Chondrocyte (in vitro differentiated cells): ENCODE measurements at regions not wholly inside any gene's neighbourhood (a gene's known extent, or its start where the extent isn't known, plus 50 kb on each side); places are given as distances from the start of the nearest gene placed in this dataset.
"Not testable (repeated sequence)": the region's sequence is repeated elsewhere in the genome, so short reads cannot be mapped to it uniquely, and the experiment has no call there.

Experiments used
- DNase-seq: peaks from one replicate; pipeline ENCODE4 v3.0.0; 2021; ENCODE audit warnings: mixed read lengths, low spot score
- H3K27ac Mint-ChIP-seq: one replicate; pipeline ENCODE4 v1.8.0; 2021; ENCODE audit warnings: mild to moderate bottlenecking, moderate library complexity, mixed read lengths; ENCODE audit not compliant: unreplicated experiment
- H3K27me3 Mint-ChIP-seq: 2 replicates; pipeline ENCODE4 v1.8.0; 2021; ENCODE audit warnings: low read depth, mixed read lengths
- H3K36me3 Mint-ChIP-seq: 2 replicates; pipeline ENCODE4 v1.8.0; 2021; ENCODE audit warnings: low read depth, mixed read lengths
- H3K4me1 Mint-ChIP-seq: 2 replicates; pipeline ENCODE4 v1.8.0; 2021; ENCODE audit warnings: low read depth, mild to moderate bottlenecking, mixed read lengths
- H3K4me3 Mint-ChIP-seq: one replicate; pipeline ENCODE4 v1.8.0; 2021; ENCODE audit warnings: mild to moderate bottlenecking, moderate library complexity, mixed read lengths; ENCODE audit not compliant: unreplicated experiment
- H3K9me3 Mint-ChIP-seq: 2 replicates; pipeline ENCODE4 v1.8.0; 2021; ENCODE audit warnings: low read depth, mixed read lengths
- TF ChIP-seq, protein P1 (sequence below): fragments of 200-600 bp; sonication (generic); IDR thresholded peaks from 2 replicates; pipeline ENCODE4 v1.5.0; 2021; ENCODE audit warnings: antibody characterized with exemption, mild to moderate bottlenecking, moderate library complexity

DNA sequence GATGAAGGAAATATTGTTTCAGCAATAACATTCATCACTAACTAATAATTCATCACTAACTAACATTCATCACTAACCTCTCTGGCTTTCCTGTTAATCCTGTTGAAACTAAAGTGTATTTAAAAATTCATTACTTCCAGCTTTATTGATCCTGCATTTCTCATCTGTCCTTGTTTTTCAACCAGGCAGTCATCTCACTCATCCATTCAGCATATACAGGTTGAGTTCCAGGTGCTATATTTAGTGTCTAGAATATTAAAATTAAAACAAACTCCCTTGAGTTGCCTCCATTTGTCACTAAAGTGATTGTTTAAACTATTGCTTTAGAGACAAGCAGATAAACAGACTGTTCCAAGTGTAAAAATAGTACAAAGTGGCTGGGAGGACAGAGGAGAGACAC, 58.1 kb downstream of the ATXN7L3B start:
- no peaks in the 10 kb centered on the region for H3K4me1 Mint-ChIP-seq
- H3K9me3 Mint-ChIP-seq: peaks cover 4% of the 10 kb centered on the region
- H3K27ac Mint-ChIP-seq: no peak overlapping the region
- DNase-seq: no peak
- no peaks in the 10 kb centered on the region for H3K36me3 Mint-ChIP-seq
- TF ChIP-seq, protein P1, sequence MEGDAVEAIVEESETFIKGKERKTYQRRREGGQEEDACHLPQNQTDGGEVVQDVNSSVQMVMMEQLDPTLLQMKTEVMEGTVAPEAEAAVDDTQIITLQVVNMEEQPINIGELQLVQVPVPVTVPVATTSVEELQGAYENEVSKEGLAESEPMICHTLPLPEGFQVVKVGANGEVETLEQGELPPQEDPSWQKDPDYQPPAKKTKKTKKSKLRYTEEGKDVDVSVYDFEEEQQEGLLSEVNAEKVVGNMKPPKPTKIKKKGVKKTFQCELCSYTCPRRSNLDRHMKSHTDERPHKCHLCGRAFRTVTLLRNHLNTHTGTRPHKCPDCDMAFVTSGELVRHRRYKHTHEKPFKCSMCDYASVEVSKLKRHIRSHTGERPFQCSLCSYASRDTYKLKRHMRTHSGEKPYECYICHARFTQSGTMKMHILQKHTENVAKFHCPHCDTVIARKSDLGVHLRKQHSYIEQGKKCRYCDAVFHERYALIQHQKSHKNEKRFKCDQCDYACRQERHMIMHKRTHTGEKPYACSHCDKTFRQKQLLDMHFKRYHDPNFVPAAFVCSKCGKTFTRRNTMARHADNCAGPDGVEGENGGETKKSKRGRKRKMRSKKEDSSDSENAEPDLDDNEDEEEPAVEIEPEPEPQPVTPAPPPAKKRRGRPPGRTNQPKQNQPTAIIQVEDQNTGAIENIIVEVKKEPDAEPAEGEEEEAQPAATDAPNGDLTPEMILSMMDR: no peak
- peaks cover 29% of the 10 kb centered on the region for H3K27me3 Mint-ChIP-seq
- H3K4me3 Mint-ChIP-seq: no peak overlapping the region

DNA sequence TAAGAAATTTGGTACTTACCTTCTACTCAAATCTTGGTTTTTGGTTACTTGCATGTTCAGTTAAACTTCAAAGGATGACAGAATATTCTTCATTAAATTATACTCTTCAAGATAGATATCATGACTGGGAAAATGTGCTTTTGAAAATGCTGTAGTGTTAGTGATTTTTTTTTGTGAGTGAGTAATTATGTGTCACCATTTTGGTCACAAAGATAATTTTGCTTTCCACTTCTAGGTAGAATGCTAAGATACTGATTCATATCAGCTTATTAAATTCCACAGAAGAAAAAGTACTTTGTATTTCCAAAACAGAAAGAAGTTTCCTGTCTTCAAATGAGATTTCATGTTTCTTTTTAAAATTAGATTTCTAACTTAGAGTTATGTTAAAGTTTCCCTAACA, 61.2 kb downstream of the ATXN7L3B start:
- DNase-seq: no peak
- no peaks in the 10 kb centered on the region for H3K4me1 Mint-ChIP-seq
- no peak overlapping the region for H3K27ac Mint-ChIP-seq
- H3K9me3 Mint-ChIP-seq: peaks cover 4% of the 10 kb centered on the region
- H3K27me3 Mint-ChIP-seq: peaks cover 23% of the 10 kb centered on the region
- TF ChIP-seq, protein P1: no peak
- H3K4me3 Mint-ChIP-seq: no peak overlapping the region
- H3K36me3 Mint-ChIP-seq: no peaks in the 10 kb centered on the region

DNA sequence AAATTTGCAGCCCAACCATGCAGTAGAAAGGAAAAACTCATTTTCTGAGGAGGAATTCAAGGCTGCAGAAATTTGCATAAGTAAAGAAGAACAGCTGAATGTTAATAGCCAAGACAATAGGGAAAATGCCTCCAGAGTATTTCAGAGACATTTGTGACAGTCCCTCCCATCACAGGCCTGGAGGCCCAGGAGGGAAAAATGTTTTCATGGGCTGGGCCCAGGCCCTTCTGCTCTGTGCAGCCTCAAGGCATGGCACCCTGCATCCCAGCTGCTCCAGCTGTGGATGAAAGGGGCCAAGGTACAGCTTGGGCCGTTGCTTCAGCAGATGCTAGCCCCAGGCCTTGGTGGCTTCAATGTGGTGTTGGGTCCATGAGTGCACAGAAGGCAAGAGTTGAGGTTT, 62.3 kb downstream of the ATXN7L3B start:
- TF ChIP-seq, protein P1: no peak
- H3K4me3 Mint-ChIP-seq: no peak overlapping the region
- H3K36me3 Mint-ChIP-seq: no peaks in the 10 kb centered on the region
- DNase-seq: no peak
- no peaks in the 10 kb centered on the region for H3K4me1 Mint-ChIP-seq
- H3K27me3 Mint-ChIP-seq: peaks cover 25% of the 10 kb centered on the region
- H3K9me3 Mint-ChIP-seq: peaks cover 4% of the 10 kb centered on the region
- H3K27ac Mint-ChIP-seq: no peak overlapping the region

DNA sequence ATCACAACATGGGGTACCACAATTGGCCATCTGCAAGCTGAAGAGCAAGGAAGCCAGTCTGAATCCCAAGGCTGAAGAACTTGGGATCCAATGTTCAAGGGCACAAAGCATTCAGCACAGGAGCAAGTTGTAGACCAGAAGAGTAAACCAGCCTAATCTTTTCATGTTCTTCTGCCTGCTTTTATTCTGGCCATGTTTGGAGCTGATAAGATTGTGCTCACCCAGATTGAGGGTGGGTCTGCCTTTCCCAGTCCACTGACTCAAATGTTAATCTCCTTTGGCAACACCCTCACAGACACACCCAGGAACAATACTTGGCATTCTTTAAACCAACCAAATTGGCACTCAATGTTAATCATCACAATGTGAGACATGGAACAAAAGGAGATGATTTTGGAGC, 63.2 kb downstream of the ATXN7L3B start:
- H3K4me3 Mint-ChIP-seq, H3K9me3 Mint-ChIP-seq, H3K36me3 Mint-ChIP-seq, DNase-seq, H3K4me1 Mint-ChIP-seq, H3K27ac Mint-ChIP-seq: not testable (repeated sequence)
- peaks cover 20% of the 10 kb centered on the region for H3K27me3 Mint-ChIP-seq

DNA sequence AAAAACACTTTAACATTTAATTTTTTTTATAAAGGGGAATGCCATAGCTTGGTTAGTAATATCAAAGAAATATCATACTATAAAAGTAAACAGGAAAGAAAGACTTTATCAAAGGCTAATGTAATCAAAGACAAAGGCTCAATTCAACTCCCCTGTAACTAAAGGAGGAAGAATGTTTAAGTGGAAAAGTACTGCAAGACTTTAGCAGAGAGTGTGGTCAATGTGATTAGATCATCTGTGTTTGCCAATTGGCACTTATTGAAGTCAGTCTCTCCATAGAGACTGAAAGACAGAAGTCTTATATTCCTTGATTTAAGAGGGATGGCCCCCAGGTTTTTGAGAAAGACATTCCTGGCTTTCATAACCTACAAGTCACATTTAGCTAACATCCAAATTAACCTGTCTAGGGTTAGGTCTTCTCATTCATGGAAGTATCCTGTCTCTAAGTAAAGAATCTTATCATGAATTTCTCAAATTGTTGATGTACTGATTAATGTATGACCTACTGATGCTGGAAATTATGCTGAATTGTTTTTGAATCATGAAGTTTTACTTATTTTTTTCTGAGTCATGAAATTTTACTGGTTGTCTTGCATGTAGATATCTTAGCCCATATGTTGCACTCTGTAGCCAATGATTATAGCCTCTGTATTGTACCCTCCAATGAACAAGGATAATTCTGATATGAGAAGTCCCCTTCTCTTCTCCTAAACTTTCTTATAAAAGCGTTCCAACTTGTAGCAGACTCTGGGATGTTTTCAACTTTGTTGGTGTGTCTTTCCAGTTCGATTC, 65.4 kb downstream of the ATXN7L3B start:
- Mint-ChIP-seq H3K9me3 (peaks cover 4% of the 10 kb centered on the region), H3K4me1 (no peaks in the 10 kb centered on the region), H3K36me3 (no peaks in the 10 kb centered on the region), H3K27ac (no peak overlapping the region), H3K4me3 (no peak overlapping the region), H3K27me3 (peaks cover 22% of the 10 kb centered on the region)
- no peak for DNase-seq
- TF ChIP-seq, protein P1: no peak

DNA sequence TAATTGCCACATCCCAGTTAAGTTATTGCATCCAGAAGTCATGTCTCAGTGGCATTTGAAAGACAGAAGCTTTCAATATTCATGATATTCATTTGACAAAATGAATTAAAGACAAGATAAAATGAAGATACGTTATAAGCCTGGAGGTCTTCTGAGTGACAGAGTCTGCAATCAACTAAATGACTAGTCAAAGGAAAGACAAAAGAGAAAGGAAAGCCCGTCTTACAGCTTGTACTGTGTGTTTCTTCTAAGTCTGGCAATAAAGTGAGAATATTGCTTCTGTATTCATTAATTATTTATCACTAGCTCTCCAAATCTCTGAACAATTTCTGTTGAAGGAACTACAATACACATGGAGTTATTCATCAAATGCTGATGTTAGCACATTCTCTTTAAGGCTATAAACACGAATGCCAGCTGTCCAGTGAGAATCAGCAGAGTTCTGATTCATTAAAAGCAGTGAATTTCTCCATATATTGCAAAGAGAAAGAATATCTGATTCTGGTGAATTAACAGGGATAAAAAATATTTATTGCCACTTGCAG, 70.7 kb downstream of the ATXN7L3B start:
- Mint-ChIP-seq H3K4me3 (no peak overlapping the region), H3K4me1 (no peaks in the 10 kb centered on the region), H3K36me3 (no peaks in the 10 kb centered on the region), H3K27me3 (peaks cover 26% of the 10 kb centered on the region), H3K9me3 (no peaks in the 10 kb centered on the region), H3K27ac (no peak overlapping the region)
- TF ChIP-seq, protein P1: no peak
- DNase-seq: no peak
